GM12864 (cell line): ENCODE measurements at regions not wholly inside any gene's neighbourhood (a gene's known extent, or its start where the extent isn't known, plus 50 kb on each side); places are given as distances from the start of the nearest gene placed in this dataset.
"Not testable (repeated sequence)": the region's sequence is repeated elsewhere in the genome, so short reads cannot be mapped to it uniquely, and the experiment has no call there.

ENCODE experiments used
- DNase-seq: peaks from one replicate; pipeline ENCODE4 v3.0.0-alpha.2; 2011; ENCODE audit warnings: low read depth
- H3K4me3 ChIP-seq: 2 replicates; pipeline ENCODE4 v1.5.1; 2011; ENCODE audit warnings: mild to moderate bottlenecking, low read depth, low read length, control low read depth
- TF ChIP-seq, protein P1 (sequence below): IDR thresholded peaks from 2 replicates; pipeline ENCODE4 v1.5.1; 2011; ENCODE audit warnings: low read depth, mild to moderate bottlenecking, moderate library complexity, low read length, control low read depth, inconsistent platforms; ENCODE audit errors: missing control alignments

GRCh38 chr2:234559609-234560008 lies 62.7 kb upstream of the ARL4C start:
- no peak for DNase-seq
- TF ChIP-seq, protein P1, sequence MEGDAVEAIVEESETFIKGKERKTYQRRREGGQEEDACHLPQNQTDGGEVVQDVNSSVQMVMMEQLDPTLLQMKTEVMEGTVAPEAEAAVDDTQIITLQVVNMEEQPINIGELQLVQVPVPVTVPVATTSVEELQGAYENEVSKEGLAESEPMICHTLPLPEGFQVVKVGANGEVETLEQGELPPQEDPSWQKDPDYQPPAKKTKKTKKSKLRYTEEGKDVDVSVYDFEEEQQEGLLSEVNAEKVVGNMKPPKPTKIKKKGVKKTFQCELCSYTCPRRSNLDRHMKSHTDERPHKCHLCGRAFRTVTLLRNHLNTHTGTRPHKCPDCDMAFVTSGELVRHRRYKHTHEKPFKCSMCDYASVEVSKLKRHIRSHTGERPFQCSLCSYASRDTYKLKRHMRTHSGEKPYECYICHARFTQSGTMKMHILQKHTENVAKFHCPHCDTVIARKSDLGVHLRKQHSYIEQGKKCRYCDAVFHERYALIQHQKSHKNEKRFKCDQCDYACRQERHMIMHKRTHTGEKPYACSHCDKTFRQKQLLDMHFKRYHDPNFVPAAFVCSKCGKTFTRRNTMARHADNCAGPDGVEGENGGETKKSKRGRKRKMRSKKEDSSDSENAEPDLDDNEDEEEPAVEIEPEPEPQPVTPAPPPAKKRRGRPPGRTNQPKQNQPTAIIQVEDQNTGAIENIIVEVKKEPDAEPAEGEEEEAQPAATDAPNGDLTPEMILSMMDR, result no peak
- no peak overlapping the region for H3K4me3 ChIP-seq

DNA sequence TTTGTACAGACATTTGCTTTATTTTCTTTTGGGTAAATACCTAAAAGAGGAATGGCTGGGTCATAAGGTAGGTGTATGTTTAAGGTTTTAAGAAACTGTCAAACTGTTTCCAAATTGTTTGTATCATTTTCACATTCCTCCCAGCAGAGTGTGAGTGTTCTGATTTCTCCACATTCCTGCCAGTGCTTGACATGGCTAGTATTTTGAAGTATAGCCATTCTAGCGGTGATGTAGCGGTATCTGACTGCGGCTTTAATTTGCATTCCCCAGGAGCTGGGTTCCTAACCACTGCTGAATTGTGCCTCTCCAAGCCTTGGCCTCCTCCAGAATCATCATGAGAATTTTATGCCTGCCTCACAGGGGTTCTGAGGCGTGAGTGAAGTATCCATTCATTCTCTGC lies 61.8 kb upstream of the ARL4C start:
- TF ChIP-seq, protein P1, result no peak
- no peak overlapping the region for H3K4me3 ChIP-seq
- no peak for DNase-seq

- H3K4me3 ChIP-seq, result no peak overlapping the region
- DNase-seq, result no peak
- TF ChIP-seq, protein P1, result no peak
Measured at GRCh38 chr2:234556848-234557573, 60.1 kb upstream of the ARL4C start.

- TF ChIP-seq, protein P1, result no peak
- no peak for DNase-seq
- H3K4me3 ChIP-seq, result no peak overlapping the region
Measured at GRCh38 chr2:234555616-234556249, 58.9 kb upstream of the ARL4C start.

DNA sequence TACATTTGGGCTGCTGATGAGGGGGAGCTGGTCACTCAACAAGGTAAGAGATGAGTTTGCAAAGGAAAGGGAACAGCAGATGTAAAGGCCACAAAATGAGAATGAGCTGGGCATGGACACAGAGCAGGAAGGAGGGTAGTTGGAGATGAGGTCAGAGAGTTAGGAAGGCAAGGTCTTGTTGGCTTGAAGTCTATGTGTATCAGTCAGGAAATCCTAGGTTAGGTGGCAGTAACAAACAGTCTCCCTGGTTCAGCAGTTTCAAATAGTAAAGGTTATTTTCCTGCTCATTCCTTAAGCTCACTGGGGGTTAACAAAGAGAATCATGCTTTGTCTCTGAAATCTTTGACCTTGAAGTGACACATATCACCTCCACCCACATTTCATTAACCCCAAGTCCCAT lies 58.3 kb upstream of the ARL4C start:
- H3K4me3 ChIP-seq, result no peak overlapping the region
- TF ChIP-seq, protein P1, result no peak
- no peak for DNase-seq

GRCh38 chr2:234553223-234553622 lies 56.3 kb upstream of the ARL4C start:
- not testable (repeated sequence) for H3K4me3 ChIP-seq, DNase-seq

DNA sequence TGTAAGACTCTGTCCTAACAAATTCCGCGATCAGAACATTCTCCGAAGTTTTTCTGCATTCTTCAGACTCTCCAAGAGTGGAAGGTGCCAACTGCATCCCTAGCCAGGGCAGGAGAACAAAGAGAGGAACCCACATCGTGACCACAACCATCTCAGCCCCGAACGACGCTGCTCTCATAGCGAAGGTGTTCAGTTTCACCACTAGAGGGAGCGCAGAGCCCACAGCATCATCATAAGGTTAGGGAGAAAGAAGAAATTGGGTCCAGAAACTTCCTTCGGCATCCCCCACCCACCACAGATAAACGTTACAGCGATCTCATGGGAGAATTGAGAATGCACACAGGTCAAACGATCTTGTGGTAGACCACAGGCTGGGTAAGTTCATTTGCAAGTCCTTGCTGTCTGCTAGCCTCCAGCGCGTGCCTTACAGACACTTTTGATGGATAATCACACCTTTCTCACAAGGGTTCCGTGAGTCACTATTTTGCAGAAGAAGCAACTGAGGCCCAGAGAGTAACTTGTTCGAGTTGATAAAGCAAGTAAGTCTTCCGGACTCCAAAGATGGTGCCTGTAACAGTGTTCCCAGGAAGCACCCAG lies 53.7 kb upstream of the ARL4C start:
- no peak for DNase-seq
- no peak overlapping the region for H3K4me3 ChIP-seq

More for the DNA sequence above, 53.7 kb upstream of the ARL4C start:
- TF ChIP-seq, protein P1, result peak; percentile 97
